ENCODE measurements at regions not wholly inside any gene's neighbourhood (a gene's known extent, or its start where the extent isn't known, plus 50 kb on each side); places are given as distances from the start of the nearest gene placed in this dataset.

DNA sequence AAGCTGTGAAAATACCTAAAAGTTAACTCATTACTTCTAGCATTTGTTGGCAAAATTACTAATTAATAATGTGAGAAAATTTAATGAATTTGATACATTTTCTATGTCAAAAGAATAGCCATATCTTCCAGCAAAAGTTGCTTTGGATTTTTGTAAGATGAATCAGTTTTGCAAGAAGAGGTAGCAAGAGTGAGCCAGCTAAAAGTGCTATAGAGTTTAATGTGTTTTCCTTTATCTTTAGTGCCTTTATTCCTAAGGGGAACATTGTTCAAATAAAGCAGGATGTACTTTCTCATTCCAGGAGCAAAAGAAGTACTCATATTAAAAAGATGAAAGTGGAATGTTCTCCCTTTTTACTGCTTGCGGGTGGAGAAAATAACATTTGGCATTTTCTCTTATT, 622.2 kb downstream of the ANXA1 start:
- TF ChIP-seq, protein P1, sequence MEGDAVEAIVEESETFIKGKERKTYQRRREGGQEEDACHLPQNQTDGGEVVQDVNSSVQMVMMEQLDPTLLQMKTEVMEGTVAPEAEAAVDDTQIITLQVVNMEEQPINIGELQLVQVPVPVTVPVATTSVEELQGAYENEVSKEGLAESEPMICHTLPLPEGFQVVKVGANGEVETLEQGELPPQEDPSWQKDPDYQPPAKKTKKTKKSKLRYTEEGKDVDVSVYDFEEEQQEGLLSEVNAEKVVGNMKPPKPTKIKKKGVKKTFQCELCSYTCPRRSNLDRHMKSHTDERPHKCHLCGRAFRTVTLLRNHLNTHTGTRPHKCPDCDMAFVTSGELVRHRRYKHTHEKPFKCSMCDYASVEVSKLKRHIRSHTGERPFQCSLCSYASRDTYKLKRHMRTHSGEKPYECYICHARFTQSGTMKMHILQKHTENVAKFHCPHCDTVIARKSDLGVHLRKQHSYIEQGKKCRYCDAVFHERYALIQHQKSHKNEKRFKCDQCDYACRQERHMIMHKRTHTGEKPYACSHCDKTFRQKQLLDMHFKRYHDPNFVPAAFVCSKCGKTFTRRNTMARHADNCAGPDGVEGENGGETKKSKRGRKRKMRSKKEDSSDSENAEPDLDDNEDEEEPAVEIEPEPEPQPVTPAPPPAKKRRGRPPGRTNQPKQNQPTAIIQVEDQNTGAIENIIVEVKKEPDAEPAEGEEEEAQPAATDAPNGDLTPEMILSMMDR (IDR thresholded peaks at IDR 0.05; ENCODE audit: low read length), result no peak
- no peak for TF ChIP-seq EZH2 (IDR thresholded peaks at IDR 0.05; ENCODE audit: borderline replicate concordance, low read length)
